ENCODE measurements at regions not wholly inside any gene's neighbourhood (a gene's known extent, or its start where the extent isn't known, plus 50 kb on each side); places are given as distances from the start of the nearest gene placed in this dataset.

- TF ChIP-seq CTCF (IDR thresholded peaks at IDR 0.05) (no peak), POLR2A (IDR thresholded peaks at IDR 0.05) (no peak)
These were observed 85.2 kb upstream of the CACNA2D1 start for GRCh38 chr7:82528577-82529310.

Data from uterus (tissue), 2 donors.